ENCODE measurements at regions not wholly inside any gene's neighbourhood (a gene's known extent, or its start where the extent isn't known, plus 50 kb on each side); places are given as distances from the start of the nearest gene placed in this dataset.

GRCh38 chr1:208950206-208950605 is 633.3 kb upstream of the CAMK1G start:
- peaks cover under 1% of the 10 kb centered on the region for H3K4me1 Mint-ChIP-seq (ENCODE audit: low read depth)
- no peak overlapping the region for H3K4me3 Mint-ChIP-seq (ENCODE audit: unreplicated experiment)
- DNase-seq (ENCODE audit: low spot score): no peak
- no peaks in the 10 kb centered on the region for H3K9me3 Mint-ChIP-seq (ENCODE audit: low read depth)
- H3K36me3 Mint-ChIP-seq (ENCODE audit: low read depth): no peaks in the 10 kb centered on the region
- TF ChIP-seq CTCF (IDR thresholded peaks at IDR 0.05): no peak
- H3K27me3 Mint-ChIP-seq (ENCODE audit: low read depth): peaks cover 14% of the 10 kb centered on the region
- no peak overlapping the region for H3K27ac Mint-ChIP-seq (ENCODE audit: unreplicated experiment)

- Mint-ChIP-seq H3K4me1 (ENCODE audit: low read depth) (no peaks in the 10 kb centered on the region), H3K36me3 (ENCODE audit: low read depth) (no peaks in the 10 kb centered on the region), H3K4me3 (ENCODE audit: unreplicated experiment) (no peak overlapping the region), H3K27ac (ENCODE audit: unreplicated experiment) (no peak overlapping the region), H3K27me3 (ENCODE audit: low read depth) (peaks cover 14% of the 10 kb centered on the region), H3K9me3 (ENCODE audit: low read depth) (no peaks in the 10 kb centered on the region)
- TF ChIP-seq CTCF (IDR thresholded peaks at IDR 0.05): no peak
- no peak for DNase-seq (ENCODE audit: low spot score)
Measured at GRCh38 chr1:208951026-208951525, 632.4 kb upstream of the CAMK1G start.

GRCh38 chr1:208951908-208952307 is 631.6 kb upstream of the CAMK1G start:
- no peak for TF ChIP-seq CTCF (IDR thresholded peaks at IDR 0.05)
- no peak overlapping the region for H3K4me3 Mint-ChIP-seq (ENCODE audit: unreplicated experiment)
- peaks cover 13% of the 10 kb centered on the region for H3K27me3 Mint-ChIP-seq (ENCODE audit: low read depth)
- H3K4me1 Mint-ChIP-seq (ENCODE audit: low read depth): no peaks in the 10 kb centered on the region
- no peak for DNase-seq (ENCODE audit: low spot score)
- H3K27ac Mint-ChIP-seq (ENCODE audit: unreplicated experiment): no peak overlapping the region
- H3K36me3 Mint-ChIP-seq (ENCODE audit: low read depth): no peaks in the 10 kb centered on the region
- no peaks in the 10 kb centered on the region for H3K9me3 Mint-ChIP-seq (ENCODE audit: low read depth)

GRCh38 chr1:208962867-208963266 is 620.6 kb upstream of the CAMK1G start:
- no peak overlapping the region for H3K4me3 Mint-ChIP-seq (ENCODE audit: unreplicated experiment)
- no peaks in the 10 kb centered on the region for H3K4me1 Mint-ChIP-seq (ENCODE audit: low read depth)
- H3K27ac Mint-ChIP-seq (ENCODE audit: unreplicated experiment): no peak overlapping the region
- H3K27me3 Mint-ChIP-seq (ENCODE audit: low read depth): peaks cover 14% of the 10 kb centered on the region
- H3K9me3 Mint-ChIP-seq (ENCODE audit: low read depth): peaks cover 22% of the 10 kb centered on the region
- TF ChIP-seq CTCF (IDR thresholded peaks at IDR 0.05): no peak
- DNase-seq (ENCODE audit: low spot score): no peak
- H3K36me3 Mint-ChIP-seq (ENCODE audit: low read depth): peaks cover 3% of the 10 kb centered on the region

- no peak overlapping the region for H3K27ac Mint-ChIP-seq (ENCODE audit: unreplicated experiment)
- H3K36me3 Mint-ChIP-seq (ENCODE audit: low read depth): no peaks in the 10 kb centered on the region
- peaks cover 23% of the 10 kb centered on the region for H3K27me3 Mint-ChIP-seq (ENCODE audit: low read depth)
- no peaks in the 10 kb centered on the region for H3K4me1 Mint-ChIP-seq (ENCODE audit: low read depth)
- peaks cover 7% of the 10 kb centered on the region for H3K9me3 Mint-ChIP-seq (ENCODE audit: low read depth)
- no peak for TF ChIP-seq CTCF (IDR thresholded peaks at IDR 0.05)
- no peak overlapping the region for H3K4me3 Mint-ChIP-seq (ENCODE audit: unreplicated experiment)
- no peak for DNase-seq (ENCODE audit: low spot score)
Measured at GRCh38 chr1:208965351-208965750, 618.2 kb upstream of the CAMK1G start.
